ENCODE measurements at regions not wholly inside any gene's neighbourhood (a gene's known extent, or its start where the extent isn't known, plus 50 kb on each side); places are given as distances from the start of the nearest gene placed in this dataset.

GRCh38 chr5:4245076-4245475, 649.4 kb downstream of the IRX1 start:
- no peaks in the 10 kb centered on the region for H3K9me3 ChIP-seq (ENCODE audit: control insufficient read depth, low read length)
- H3K27ac Mint-ChIP-seq = no peak overlapping the region
- H3K4me1 ChIP-seq (ENCODE audit: control insufficient read depth, insufficient read depth, low read length) = no peaks in the 10 kb centered on the region
- H3K4me3 Mint-ChIP-seq = no peak overlapping the region
- H3K36me3 ChIP-seq (ENCODE audit: control insufficient read depth, insufficient read depth, low read length) = no peaks in the 10 kb centered on the region
- no peak overlapping the region for H3K9ac ChIP-seq (ENCODE audit: extremely low read depth, low read length, poor library complexity, severe bottlenecking)
- H3K4me1 Mint-ChIP-seq = peaks cover 7% of the 10 kb centered on the region
- TF ChIP-seq CTCF (conservative IDR thresholded peaks at IDR 0.05) = no peak
- H3K9me3 Mint-ChIP-seq = no peaks in the 10 kb centered on the region
- DNase-seq = no peak
- H3K4me3 ChIP-seq (ENCODE audit: low read length) = no peak overlapping the region
- 85 to 92% methylated on average over 1 to 2 of the region's 2 CpGs for WGBS, 2 experiments (ENCODE audit: insufficient coverage in 1 of 2, insufficient read length in 1 of 2)
- no peaks in the 10 kb centered on the region for H3K36me3 Mint-ChIP-seq (ENCODE audit: low read depth)
- H3K27ac ChIP-seq (ENCODE audit: low read depth, low read length) = no peak overlapping the region
- H3K27me3 ChIP-seq (ENCODE audit: control insufficient read depth, insufficient read depth, low read length, poor library complexity, severe bottlenecking) = no peaks in the 10 kb centered on the region
- H3K27me3 Mint-ChIP-seq (ENCODE audit: insufficient read depth) = peaks cover 2% of the 10 kb centered on the region

- H3K4me1 Mint-ChIP-seq = peaks cover 7% of the 10 kb centered on the region
- H3K27ac ChIP-seq (ENCODE audit: low read depth, low read length) = no peak overlapping the region
- H3K9me3 Mint-ChIP-seq = no peaks in the 10 kb centered on the region
- DNase-seq = no peak
- no peak overlapping the region for H3K4me3 ChIP-seq (ENCODE audit: low read length)
- no peak overlapping the region for H3K4me3 Mint-ChIP-seq
- H3K9me3 ChIP-seq (ENCODE audit: control insufficient read depth, low read length) = no peaks in the 10 kb centered on the region
- no peak for TF ChIP-seq CTCF (conservative IDR thresholded peaks at IDR 0.05)
- no peak overlapping the region for H3K9ac ChIP-seq (ENCODE audit: extremely low read depth, low read length, poor library complexity, severe bottlenecking)
- no peaks in the 10 kb centered on the region for H3K4me1 ChIP-seq (ENCODE audit: control insufficient read depth, insufficient read depth, low read length)
- H3K36me3 ChIP-seq (ENCODE audit: control insufficient read depth, insufficient read depth, low read length) = no peaks in the 10 kb centered on the region
- H3K36me3 Mint-ChIP-seq (ENCODE audit: low read depth) = no peaks in the 10 kb centered on the region
- WGBS, 2 experiments (ENCODE audit: insufficient coverage in 1 of 2, insufficient read length in 1 of 2) = 93 to 98% methylated on average over 10 of the region's 10 CpGs
- H3K27ac Mint-ChIP-seq = no peak overlapping the region
- H3K27me3 Mint-ChIP-seq (ENCODE audit: insufficient read depth) = peaks cover 2% of the 10 kb centered on the region
- H3K27me3 ChIP-seq (ENCODE audit: control insufficient read depth, insufficient read depth, low read length, poor library complexity, severe bottlenecking) = no peaks in the 10 kb centered on the region
These were observed 649.9 kb downstream of the IRX1 start for GRCh38 chr5:4245511-4245910.

DNA sequence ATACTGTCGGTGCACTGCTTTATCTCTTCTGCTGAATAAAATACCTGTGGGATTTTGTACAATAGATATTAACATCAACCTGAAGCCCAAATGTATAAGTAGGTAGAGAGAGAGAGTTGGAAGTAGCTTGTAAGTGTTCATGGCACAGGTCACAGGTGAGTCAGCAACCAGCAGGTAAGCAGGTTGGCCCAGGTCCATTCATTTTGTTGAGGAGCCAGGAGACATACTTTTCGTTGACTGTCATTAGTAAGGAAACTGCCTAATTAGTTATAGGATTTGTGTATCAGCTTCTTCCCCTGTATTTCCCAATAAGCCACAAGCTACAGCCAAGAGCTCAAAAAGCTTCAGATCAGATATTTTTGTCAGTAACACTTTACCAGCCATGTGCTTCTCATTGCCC, 650.8 kb downstream of the IRX1 start:
- no peaks in the 10 kb centered on the region for H3K36me3 ChIP-seq (ENCODE audit: control insufficient read depth, insufficient read depth, low read length)
- no peak overlapping the region for H3K9ac ChIP-seq (ENCODE audit: extremely low read depth, low read length, poor library complexity, severe bottlenecking)
- H3K27ac Mint-ChIP-seq = no peak overlapping the region
- no peak for DNase-seq
- H3K9me3 ChIP-seq (ENCODE audit: control insufficient read depth, low read length) = no peaks in the 10 kb centered on the region
- no peak overlapping the region for H3K4me3 Mint-ChIP-seq
- 67 to 97% methylated on average over 1 to 2 of the region's 2 CpGs for WGBS, 2 experiments (ENCODE audit: insufficient coverage in 1 of 2, insufficient read length in 1 of 2)
- H3K27ac ChIP-seq (ENCODE audit: low read depth, low read length) = no peak overlapping the region
- no peaks in the 10 kb centered on the region for H3K4me1 ChIP-seq (ENCODE audit: control insufficient read depth, insufficient read depth, low read length)
- no peak overlapping the region for H3K4me3 ChIP-seq (ENCODE audit: low read length)
- no peaks in the 10 kb centered on the region for H3K27me3 ChIP-seq (ENCODE audit: control insufficient read depth, insufficient read depth, low read length, poor library complexity, severe bottlenecking)
- no peaks in the 10 kb centered on the region for H3K36me3 Mint-ChIP-seq (ENCODE audit: low read depth)
- H3K4me1 Mint-ChIP-seq = peaks cover 7% of the 10 kb centered on the region
- no peak for TF ChIP-seq CTCF (conservative IDR thresholded peaks at IDR 0.05)
- H3K9me3 Mint-ChIP-seq = no peaks in the 10 kb centered on the region
- peaks cover 3% of the 10 kb centered on the region for H3K27me3 Mint-ChIP-seq (ENCODE audit: insufficient read depth)

Data from endodermal cell (in vitro differentiated cells).